Prostate gland (tissue), 2 donors: ENCODE measurements at regions not wholly inside any gene's neighbourhood (a gene's known extent, or its start where the extent isn't known, plus 50 kb on each side); places are given as distances from the start of the nearest gene placed in this dataset.

Source experiments
- CTCF ChIP-seq, 4 experiments: fragments of 200-600 bp in 2 of 4; fragments of 450-650 bp in 2 of 4; sonication (generic) in 2 of 4; IDR thresholded peaks; 1 replicate in 3 of 4; 2 replicates in 1 of 4; pipeline ENCODE4 v1.5.1; 2016 to 2019; ENCODE audit warnings: antibody characterized with exemption in 4 of 4, mild to moderate bottlenecking in 2 of 4, moderate library complexity in 2 of 4
- POLR2A ChIP-seq: fragments of 450-650 bp; IDR thresholded peaks from one replicate; pipeline ENCODE4 v1.6.1; 2016; ENCODE audit warnings: antibody characterized with exemption, mild to moderate bottlenecking
- POLR2AphosphoS5 ChIP-seq: sonication (generic); formaldehyde crosslinking; IDR thresholded peaks from one replicate; pipeline ENCODE4 v1.6.1; 2017; ENCODE audit warnings: antibody characterized with exemption

- TF ChIP-seq CTCF (IDR thresholded peaks at IDR 0.05) (no peak), POLR2A (no peak), POLR2AphosphoS5 (no peak)
These were observed 282.5 kb downstream of the KLHL13 start for GRCh38 chrX:117834076-117834475.
